H1 (cell line): ENCODE measurements at regions not wholly inside any gene's neighbourhood (a gene's known extent, or its start where the extent isn't known, plus 50 kb on each side); places are given as distances from the start of the nearest gene placed in this dataset.

Experiments used
- CHD7 ChIP-seq: fragments of 300-600 bp; sonication (generic); IDR thresholded peaks from 2 replicates; pipeline ENCODE4 v1.7.1; 2012; ENCODE audit warnings: low read length, moderate library complexity, mild to moderate bottlenecking, inconsistent platforms; ENCODE audit not compliant: insufficient replicate concordance
- NRF1 ChIP-seq: IDR thresholded peaks from 2 replicates; pipeline ENCODE4 v1.6.1; 2011; ENCODE audit warnings: mild to moderate bottlenecking, low read depth, low read length, improper control_type of control experiment

GRCh38 chr9:85192750-85193149 is 523.2 kb downstream of the NTRK2 start (continued):
- TF ChIP-seq CHD7 (no peak), NRF1 (no peak)
